ENCODE measurements at regions not wholly inside any gene's neighbourhood (a gene's known extent, or its start where the extent isn't known, plus 50 kb on each side); places are given as distances from the start of the nearest gene placed in this dataset.
"Not testable (repeated sequence)": the region's sequence is repeated elsewhere in the genome, so short reads cannot be mapped to it uniquely, and the experiment has no call there.

GRCh38 chr12:32983968-32984367 is 87.4 kb upstream of the PKP2 start:
- no peak for DNase-seq (ENCODE audit: low read depth)
- H3K4me3 ChIP-seq (ENCODE audit: low read depth, low read length): no peak overlapping the region
- TF ChIP-seq, protein P1, sequence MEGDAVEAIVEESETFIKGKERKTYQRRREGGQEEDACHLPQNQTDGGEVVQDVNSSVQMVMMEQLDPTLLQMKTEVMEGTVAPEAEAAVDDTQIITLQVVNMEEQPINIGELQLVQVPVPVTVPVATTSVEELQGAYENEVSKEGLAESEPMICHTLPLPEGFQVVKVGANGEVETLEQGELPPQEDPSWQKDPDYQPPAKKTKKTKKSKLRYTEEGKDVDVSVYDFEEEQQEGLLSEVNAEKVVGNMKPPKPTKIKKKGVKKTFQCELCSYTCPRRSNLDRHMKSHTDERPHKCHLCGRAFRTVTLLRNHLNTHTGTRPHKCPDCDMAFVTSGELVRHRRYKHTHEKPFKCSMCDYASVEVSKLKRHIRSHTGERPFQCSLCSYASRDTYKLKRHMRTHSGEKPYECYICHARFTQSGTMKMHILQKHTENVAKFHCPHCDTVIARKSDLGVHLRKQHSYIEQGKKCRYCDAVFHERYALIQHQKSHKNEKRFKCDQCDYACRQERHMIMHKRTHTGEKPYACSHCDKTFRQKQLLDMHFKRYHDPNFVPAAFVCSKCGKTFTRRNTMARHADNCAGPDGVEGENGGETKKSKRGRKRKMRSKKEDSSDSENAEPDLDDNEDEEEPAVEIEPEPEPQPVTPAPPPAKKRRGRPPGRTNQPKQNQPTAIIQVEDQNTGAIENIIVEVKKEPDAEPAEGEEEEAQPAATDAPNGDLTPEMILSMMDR (IDR thresholded peaks at IDR 0.05; ENCODE audit: insufficient read depth, low read length): no peak

DNA sequence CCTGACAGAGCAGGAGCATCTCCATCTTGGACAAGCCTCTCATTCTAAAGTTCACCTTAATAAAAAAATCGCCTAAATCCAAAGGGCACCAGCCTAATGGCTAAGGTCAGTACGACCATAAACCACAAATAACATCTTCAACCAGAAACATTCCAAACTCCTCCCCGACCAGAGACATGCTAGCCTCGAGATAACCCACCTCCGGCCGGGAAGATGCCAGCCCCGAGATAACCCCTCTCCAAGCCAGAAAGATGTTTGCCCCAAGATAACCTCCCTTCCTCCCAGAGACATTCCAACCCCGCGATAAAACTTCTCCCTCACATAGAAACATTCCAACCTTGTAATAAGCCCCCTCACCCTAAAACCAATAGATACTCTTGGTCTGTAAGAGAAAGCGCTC is 86.8 kb upstream of the PKP2 start:
- DNase-seq (ENCODE audit: low read depth): no peak
- TF ChIP-seq, protein P1 (IDR thresholded peaks at IDR 0.05; ENCODE audit: insufficient read depth, low read length): no peak
- no peak overlapping the region for H3K4me3 ChIP-seq (ENCODE audit: low read depth, low read length)

- TF ChIP-seq, protein P1 (IDR thresholded peaks at IDR 0.05; ENCODE audit: insufficient read depth, low read length): no peak
- H3K4me3 ChIP-seq (ENCODE audit: low read depth, low read length): no peak overlapping the region
- DNase-seq (ENCODE audit: low read depth): no peak
Measured at GRCh38 chr12:32981139-32981538, 84.6 kb upstream of the PKP2 start.

- no peak for DNase-seq (ENCODE audit: low read depth)
- TF ChIP-seq, protein P1 (IDR thresholded peaks at IDR 0.05; ENCODE audit: insufficient read depth, low read length): no peak
- no peak overlapping the region for H3K4me3 ChIP-seq (ENCODE audit: low read depth, low read length)
Measured at GRCh38 chr12:32975122-32975521, 78.5 kb upstream of the PKP2 start.

GRCh38 chr12:32970465-32971110 is 74.0 kb upstream of the PKP2 start:
- TF ChIP-seq, protein P1 (IDR thresholded peaks at IDR 0.05; ENCODE audit: insufficient read depth, low read length): no peak
- no peak overlapping the region for H3K4me3 ChIP-seq (ENCODE audit: low read depth, low read length)
- DNase-seq (ENCODE audit: low read depth): no peak

- no peak overlapping the region for H3K4me3 ChIP-seq (ENCODE audit: low read depth, low read length)
- TF ChIP-seq, protein P1 (IDR thresholded peaks at IDR 0.05; ENCODE audit: insufficient read depth, low read length): no peak
- no peak for DNase-seq (ENCODE audit: low read depth)
Measured at GRCh38 chr12:32964981-32965585, 68.5 kb upstream of the PKP2 start.

GRCh38 chr12:32956418-32956817 is 59.8 kb upstream of the PKP2 start:
- DNase-seq (ENCODE audit: low read depth); H3K4me3 ChIP-seq (ENCODE audit: low read depth, low read length): not testable (repeated sequence)

Data from fibroblast of the aortic adventitia (primary cell).